GM18870 (cell line): ENCODE measurements at regions not wholly inside any gene's neighbourhood (a gene's known extent, or its start where the extent isn't known, plus 50 kb on each side); places are given as distances from the start of the nearest gene placed in this dataset.

Source experiments
- ATAC-seq: cut with Tn5 transposase; IDR thresholded peaks from one replicate; pipeline ENCODE4 v1.9.1; 2021; ENCODE audit warnings: moderate library complexity; ENCODE audit not compliant: unreplicated experiment

DNA sequence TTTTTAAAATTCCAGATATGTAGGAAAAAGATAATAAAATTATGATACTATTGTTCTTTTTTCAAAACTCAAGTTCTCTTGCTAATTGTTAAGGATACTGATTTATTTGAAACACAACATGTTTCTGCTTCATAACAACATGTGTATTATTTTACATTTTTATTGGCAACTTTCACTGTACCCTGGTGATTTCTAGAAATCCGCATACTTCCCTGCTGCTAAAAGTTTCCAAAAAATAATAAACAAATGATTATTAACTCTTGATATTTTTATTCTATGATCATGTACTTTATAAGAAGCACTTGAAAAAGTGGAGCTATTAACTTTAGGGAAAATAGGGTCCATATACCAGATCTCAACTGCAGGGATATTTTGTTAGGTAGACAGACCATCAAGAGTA is 71.2 kb upstream of the HCCS start:
- no peak for ATAC-seq

DNA sequence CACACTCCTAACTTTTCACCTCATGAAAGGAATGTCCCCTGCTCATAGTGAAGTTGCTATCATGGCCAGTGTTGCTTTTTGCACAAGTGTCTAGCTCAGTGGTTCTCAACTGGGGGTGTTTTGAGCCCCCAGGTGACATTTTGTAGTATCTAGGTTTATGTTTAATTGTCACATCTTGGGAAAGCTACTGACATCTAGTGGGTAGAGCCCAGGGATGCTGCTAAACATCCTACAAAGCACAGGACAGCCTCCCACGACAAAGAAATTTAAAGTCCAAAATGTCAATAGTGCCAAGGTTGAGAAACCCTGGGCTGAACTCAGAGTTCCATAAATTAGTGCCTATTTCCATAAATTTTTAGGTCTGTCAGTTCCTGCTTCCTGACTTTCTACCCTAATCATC is 70.7 kb upstream of the HCCS start:
- no peak for ATAC-seq

GRCh38 chrX:11040996-11041395 is 70.1 kb upstream of the HCCS start:
- no peak for ATAC-seq

GRCh38 chrX:11050013-11050412 is 61.1 kb upstream of the HCCS start:
- ATAC-seq: no peak

GRCh38 chrX:11053351-11053750 is 57.8 kb upstream of the HCCS start:
- no peak for ATAC-seq

GRCh38 chrX:11056322-11057176 is 54.6 kb upstream of the HCCS start:
- no peak for ATAC-seq

DNA sequence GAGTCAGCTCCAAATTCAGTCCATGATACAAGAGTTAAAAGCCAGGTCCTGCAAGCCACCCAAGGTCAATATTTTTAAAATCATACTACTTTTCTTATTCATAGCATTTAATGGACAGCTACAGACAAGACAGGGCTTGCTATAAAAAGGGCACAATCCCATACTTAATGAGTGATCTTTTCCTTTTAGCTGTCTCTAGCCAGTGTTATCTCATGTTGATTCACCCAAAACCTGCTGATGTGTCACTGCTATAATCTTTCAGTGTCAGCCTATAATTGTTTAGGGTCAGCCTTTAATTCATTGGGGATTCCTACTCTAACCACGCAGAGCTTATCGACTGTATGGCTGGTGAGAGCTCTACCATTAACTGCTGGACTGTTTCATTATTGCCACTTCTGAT is 51.2 kb upstream of the HCCS start:
- ATAC-seq: no peak
